ENCODE measurements at regions not wholly inside any gene's neighbourhood (a gene's known extent, or its start where the extent isn't known, plus 50 kb on each side); places are given as distances from the start of the nearest gene placed in this dataset.

GRCh38 chr5:84622461-84622860 lies 237.8 kb upstream of the EDIL3 start:
- no peak for TF ChIP-seq CTCF (IDR thresholded peaks at IDR 0.05)
- no peak for TF ChIP-seq POLR2A (IDR thresholded peaks at IDR 0.05)
- ATAC-seq (no peak), DNase-seq (no peak)
- Histone ChIP-seq H3K27ac (no peak overlapping the region), H3K4me3 (no peak overlapping the region), H3K27me3 (no peaks in the 10 kb centered on the region), H3K9me3 (no peaks in the 10 kb centered on the region), H3K36me3 (no peaks in the 10 kb centered on the region), H3K4me1 (no peaks in the 10 kb centered on the region)
- intact Hi-C loops (cut with DNase I), result no loop called here
- 74 to 81% (median 77%) methylated on average over 3 of the region's 3 CpGs for WGBS, 4 donors

GRCh38 chr5:84618262-84618661 lies 233.6 kb upstream of the EDIL3 start:
- Histone ChIP-seq H3K4me3 (no peak overlapping the region), H3K9me3 (no peaks in the 10 kb centered on the region), H3K36me3 (no peaks in the 10 kb centered on the region), H3K4me1 (no peaks in the 10 kb centered on the region), H3K27me3 (no peaks in the 10 kb centered on the region), H3K27ac (no peak overlapping the region)
- no peak for DNase-seq
- intact Hi-C loops (cut with DNase I), result no loop called here
- TF ChIP-seq POLR2A (IDR thresholded peaks at IDR 0.05) (no peak), CTCF (IDR thresholded peaks at IDR 0.05) (no peak)
- no peak for ATAC-seq
- 29 to 37% (median 33%) methylated on average over 1 of the region's 1 CpG for WGBS, 4 donors

- Histone ChIP-seq H3K27me3 (no peaks in the 10 kb centered on the region), H3K4me1 (no peaks in the 10 kb centered on the region), H3K9me3 (no peaks in the 10 kb centered on the region), H3K36me3 (no peaks in the 10 kb centered on the region), H3K27ac (no peak overlapping the region), H3K4me3 (no peak overlapping the region)
- TF ChIP-seq POLR2A (IDR thresholded peaks at IDR 0.05), result no peak
- no peak for TF ChIP-seq CTCF (IDR thresholded peaks at IDR 0.05)
- 75 to 80% (median 78%) methylated on average over 3 of the region's 3 CpGs for WGBS, 4 donors
- ATAC-seq (no peak), DNase-seq (no peak)
- intact Hi-C loops (cut with DNase I), result no loop called here
Measured at GRCh38 chr5:84614906-84615305, 230.2 kb upstream of the EDIL3 start.

- WGBS, 4 donors, result 78 to 82% (median 80%) methylated on average over 5 of the region's 5 CpGs
- intact Hi-C loops (cut with DNase I), result no loop called here
Measured at GRCh38 chr5:84606784-84607183, 222.1 kb upstream of the EDIL3 start.

More at GRCh38 chr5:84606784-84607183, 222.1 kb upstream of the EDIL3 start:
- no peak overlapping the region for H3K27ac ChIP-seq
- no peaks in the 10 kb centered on the region for H3K27me3 ChIP-seq
- H3K9me3 ChIP-seq, result no peaks in the 10 kb centered on the region
- TF ChIP-seq CTCF (IDR thresholded peaks at IDR 0.05) (no peak), POLR2A (IDR thresholded peaks at IDR 0.05) (no peak)
- no peak overlapping the region for H3K4me3 ChIP-seq
- ATAC-seq, result no peak
- no peaks in the 10 kb centered on the region for H3K4me1 ChIP-seq
- DNase-seq, result no peak
- H3K36me3 ChIP-seq, result no peaks in the 10 kb centered on the region

Data from heart left ventricle (tissue), 16 donors.